ENCODE measurements at regions not wholly inside any gene's neighbourhood (a gene's known extent, or its start where the extent isn't known, plus 50 kb on each side); places are given as distances from the start of the nearest gene placed in this dataset.

DNA sequence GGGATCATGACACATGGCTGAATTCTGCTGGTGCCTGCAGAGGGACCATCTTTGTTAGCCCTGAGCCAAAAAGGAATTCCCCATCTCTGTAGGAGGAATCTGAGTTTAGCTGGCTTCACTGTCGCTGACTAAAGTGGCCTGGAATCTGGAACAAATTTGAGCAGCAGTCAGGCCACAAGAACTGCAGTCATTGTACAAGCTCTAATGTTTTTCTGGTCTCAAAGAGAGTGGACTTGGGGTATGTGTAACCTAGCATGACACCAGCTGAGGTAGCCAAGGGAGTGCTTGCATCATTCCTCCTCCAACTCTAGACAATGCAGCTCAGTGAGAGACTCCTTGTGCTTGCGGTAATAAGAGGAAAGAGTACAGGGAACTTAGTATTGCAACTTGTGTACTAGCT, 539.1 kb upstream of the LRRTM4 start:
- no peaks in the 10 kb centered on the region for H3K36me3 ChIP-seq (ENCODE audit: control insufficient read depth in 2 of 3, insufficient read depth in 3 of 3, low read length in 3 of 3)
- DNase-seq (no peak), FAIRE-seq (no peak)
- intact Hi-C loops (cut with DNase I) = no loop called here
- H3K4me3 ChIP-seq (ENCODE audit: low read length in 3 of 3) = no peak overlapping the region
- no peak overlapping the region for H3K27ac ChIP-seq (ENCODE audit: low read depth in 2 of 2, low read length in 2 of 2)
- no peak overlapping the region for H3K9ac ChIP-seq (ENCODE audit: low read length in 3 of 3)
- no peaks in the 10 kb centered on the region for H3K27me3 ChIP-seq (ENCODE audit: control insufficient read depth, insufficient read depth, low read length)
- TF ChIP-seq, protein P1, sequence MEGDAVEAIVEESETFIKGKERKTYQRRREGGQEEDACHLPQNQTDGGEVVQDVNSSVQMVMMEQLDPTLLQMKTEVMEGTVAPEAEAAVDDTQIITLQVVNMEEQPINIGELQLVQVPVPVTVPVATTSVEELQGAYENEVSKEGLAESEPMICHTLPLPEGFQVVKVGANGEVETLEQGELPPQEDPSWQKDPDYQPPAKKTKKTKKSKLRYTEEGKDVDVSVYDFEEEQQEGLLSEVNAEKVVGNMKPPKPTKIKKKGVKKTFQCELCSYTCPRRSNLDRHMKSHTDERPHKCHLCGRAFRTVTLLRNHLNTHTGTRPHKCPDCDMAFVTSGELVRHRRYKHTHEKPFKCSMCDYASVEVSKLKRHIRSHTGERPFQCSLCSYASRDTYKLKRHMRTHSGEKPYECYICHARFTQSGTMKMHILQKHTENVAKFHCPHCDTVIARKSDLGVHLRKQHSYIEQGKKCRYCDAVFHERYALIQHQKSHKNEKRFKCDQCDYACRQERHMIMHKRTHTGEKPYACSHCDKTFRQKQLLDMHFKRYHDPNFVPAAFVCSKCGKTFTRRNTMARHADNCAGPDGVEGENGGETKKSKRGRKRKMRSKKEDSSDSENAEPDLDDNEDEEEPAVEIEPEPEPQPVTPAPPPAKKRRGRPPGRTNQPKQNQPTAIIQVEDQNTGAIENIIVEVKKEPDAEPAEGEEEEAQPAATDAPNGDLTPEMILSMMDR (IDR thresholded peaks at IDR 0.05; ENCODE audit: borderline replicate concordance, extremely low read depth, insufficient read depth) = no peak
- H3K4me1 ChIP-seq (ENCODE audit: control insufficient read depth in 2 of 3, insufficient read depth in 2 of 3, low read depth in 1 of 3, low read length in 3 of 3) = no peaks in the 10 kb centered on the region
- no peaks in the 10 kb centered on the region for H3K9me3 ChIP-seq (ENCODE audit: control insufficient read depth in 2 of 3, insufficient read depth in 1 of 3, low read length in 3 of 3)

DNA sequence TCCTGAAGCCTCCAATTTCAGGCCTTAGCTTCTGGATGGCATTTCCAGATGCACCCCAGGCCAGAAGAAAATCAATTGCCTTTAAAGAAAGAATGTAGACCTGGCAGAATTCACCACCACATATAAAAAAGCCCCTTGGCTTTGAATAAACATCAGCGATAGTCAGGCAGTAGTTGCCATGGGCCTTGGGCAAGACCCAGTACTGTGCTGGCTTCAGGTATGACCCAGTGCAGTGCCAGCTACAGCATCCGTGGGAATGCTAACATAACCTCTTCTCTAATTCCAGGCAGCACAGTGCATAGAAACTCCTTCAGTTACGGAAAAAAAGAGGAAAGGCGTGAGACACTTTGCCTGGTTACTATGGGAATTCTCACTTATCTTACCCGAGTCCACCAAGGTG, 539.6 kb upstream of the LRRTM4 start:
- no peaks in the 10 kb centered on the region for H3K36me3 ChIP-seq (ENCODE audit: control insufficient read depth in 2 of 3, insufficient read depth in 3 of 3, low read length in 3 of 3)
- H3K9ac ChIP-seq (ENCODE audit: low read length in 3 of 3) = no peak overlapping the region
- FAIRE-seq (no peak), DNase-seq (no peak)
- no peaks in the 10 kb centered on the region for H3K9me3 ChIP-seq (ENCODE audit: control insufficient read depth in 2 of 3, insufficient read depth in 1 of 3, low read length in 3 of 3)
- H3K27me3 ChIP-seq (ENCODE audit: control insufficient read depth, insufficient read depth, low read length) = no peaks in the 10 kb centered on the region
- no peaks in the 10 kb centered on the region for H3K4me1 ChIP-seq (ENCODE audit: control insufficient read depth in 2 of 3, insufficient read depth in 2 of 3, low read depth in 1 of 3, low read length in 3 of 3)
- intact Hi-C loops (cut with DNase I) = no loop called here
- TF ChIP-seq, protein P1 (IDR thresholded peaks at IDR 0.05; ENCODE audit: borderline replicate concordance, extremely low read depth, insufficient read depth) = no peak
- no peak overlapping the region for H3K27ac ChIP-seq (ENCODE audit: low read depth in 2 of 2, low read length in 2 of 2)
- H3K4me3 ChIP-seq (ENCODE audit: low read length in 3 of 3) = no peak overlapping the region

DNA sequence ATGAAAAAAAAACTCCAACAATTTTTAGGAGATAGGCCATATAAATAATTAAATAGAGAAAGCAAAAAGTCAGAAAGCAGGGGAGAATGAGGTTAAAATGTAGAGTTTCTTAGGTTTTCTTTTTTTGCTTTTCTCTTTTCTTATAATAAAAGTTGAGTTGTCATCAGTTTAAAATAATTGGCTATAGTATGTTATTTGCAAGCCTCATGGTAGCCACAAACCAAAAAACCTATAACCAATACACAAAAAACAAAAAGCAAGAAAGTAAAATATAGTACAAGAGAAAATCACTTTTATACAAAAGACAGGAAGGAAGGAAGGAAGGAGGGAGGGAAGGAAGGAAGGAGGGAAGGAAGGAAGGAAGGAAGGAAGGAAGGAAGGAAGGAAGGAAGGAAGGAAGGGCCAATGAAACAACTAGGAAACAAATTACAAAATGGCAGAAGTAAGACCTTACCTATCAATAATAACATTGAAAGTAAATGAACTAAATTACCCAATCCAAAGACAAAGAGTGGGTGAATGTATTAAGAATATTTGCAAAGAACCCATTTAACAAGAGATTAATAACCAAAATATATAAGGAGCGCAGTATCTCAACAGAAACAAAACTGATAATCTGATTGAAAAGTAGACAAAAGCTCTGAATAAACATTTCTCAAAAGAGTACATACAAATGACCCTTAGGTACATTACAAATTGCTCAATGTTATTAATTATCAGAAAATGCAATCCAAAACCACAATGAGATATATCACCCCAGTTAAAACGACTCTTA, 541.3 kb upstream of the LRRTM4 start:
- Histone ChIP-seq H3K4me1 (ENCODE audit: control insufficient read depth in 2 of 3, insufficient read depth in 2 of 3, low read depth in 1 of 3, low read length in 3 of 3) (no peaks in the 10 kb centered on the region), H3K4me3 (ENCODE audit: low read length in 3 of 3) (no peak overlapping the region), H3K36me3 (ENCODE audit: control insufficient read depth in 2 of 3, insufficient read depth in 3 of 3, low read length in 3 of 3) (no peaks in the 10 kb centered on the region), H3K9ac (ENCODE audit: low read length in 3 of 3) (no peak overlapping the region), H3K9me3 (ENCODE audit: control insufficient read depth in 2 of 3, insufficient read depth in 1 of 3, low read length in 3 of 3) (no peaks in the 10 kb centered on the region), H3K27me3 (ENCODE audit: control insufficient read depth, insufficient read depth, low read length) (no peaks in the 10 kb centered on the region), H3K27ac (ENCODE audit: low read depth in 2 of 2, low read length in 2 of 2) (no peak overlapping the region)
- TF ChIP-seq, protein P1 (IDR thresholded peaks at IDR 0.05; ENCODE audit: borderline replicate concordance, extremely low read depth, insufficient read depth) = no peak
- DNase-seq (no peak), FAIRE-seq (no peak)
- intact Hi-C loops (cut with DNase I) = no loop called here

DNA sequence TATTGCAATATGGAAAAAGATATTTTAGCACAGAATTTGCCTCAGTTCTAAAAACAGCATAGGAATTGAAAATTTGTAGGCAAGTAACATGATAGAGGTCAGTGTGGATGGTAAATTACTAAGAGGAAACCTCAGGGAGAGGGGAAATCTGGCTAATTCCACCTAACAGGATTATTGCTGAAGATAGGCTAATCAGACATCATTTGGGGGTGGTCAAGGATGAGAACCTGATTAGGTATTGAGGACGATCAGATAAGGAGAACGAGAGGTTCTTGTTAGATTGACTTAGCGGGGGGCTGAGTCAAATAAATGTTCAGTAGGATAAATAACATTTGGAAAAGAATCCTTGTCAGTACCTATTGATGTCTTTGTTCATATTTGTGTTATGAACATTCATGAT, 543.2 kb upstream of the LRRTM4 start:
- H3K9ac ChIP-seq (ENCODE audit: low read length in 3 of 3) = no peak overlapping the region
- H3K36me3 ChIP-seq (ENCODE audit: control insufficient read depth in 2 of 3, insufficient read depth in 3 of 3, low read length in 3 of 3) = no peaks in the 10 kb centered on the region
- intact Hi-C loops (cut with DNase I) = no loop called here
- H3K9me3 ChIP-seq (ENCODE audit: control insufficient read depth in 2 of 3, insufficient read depth in 1 of 3, low read length in 3 of 3) = no peaks in the 10 kb centered on the region
- no peaks in the 10 kb centered on the region for H3K4me1 ChIP-seq (ENCODE audit: control insufficient read depth in 2 of 3, insufficient read depth in 2 of 3, low read depth in 1 of 3, low read length in 3 of 3)
- H3K27ac ChIP-seq (ENCODE audit: low read depth in 2 of 2, low read length in 2 of 2) = no peak overlapping the region
- H3K4me3 ChIP-seq (ENCODE audit: low read length in 3 of 3) = no peak overlapping the region
- no peaks in the 10 kb centered on the region for H3K27me3 ChIP-seq (ENCODE audit: control insufficient read depth, insufficient read depth, low read length)
- no peak for DNase-seq
- TF ChIP-seq, protein P1 (IDR thresholded peaks at IDR 0.05; ENCODE audit: borderline replicate concordance, extremely low read depth, insufficient read depth) = no peak
- no peak for FAIRE-seq

Data from kidney (tissue), 13 donors.